COR-L47 (cell line): ENCODE measurements at regions not wholly inside any gene's neighbourhood (a gene's known extent, or its start where the extent isn't known, plus 50 kb on each side); places are given as distances from the start of the nearest gene placed in this dataset.

Source experiments
- DNase-seq: peaks from one replicate; lab custom pipeline; 2025; lab: John Stamatoyannopoulos, UW

DNA sequence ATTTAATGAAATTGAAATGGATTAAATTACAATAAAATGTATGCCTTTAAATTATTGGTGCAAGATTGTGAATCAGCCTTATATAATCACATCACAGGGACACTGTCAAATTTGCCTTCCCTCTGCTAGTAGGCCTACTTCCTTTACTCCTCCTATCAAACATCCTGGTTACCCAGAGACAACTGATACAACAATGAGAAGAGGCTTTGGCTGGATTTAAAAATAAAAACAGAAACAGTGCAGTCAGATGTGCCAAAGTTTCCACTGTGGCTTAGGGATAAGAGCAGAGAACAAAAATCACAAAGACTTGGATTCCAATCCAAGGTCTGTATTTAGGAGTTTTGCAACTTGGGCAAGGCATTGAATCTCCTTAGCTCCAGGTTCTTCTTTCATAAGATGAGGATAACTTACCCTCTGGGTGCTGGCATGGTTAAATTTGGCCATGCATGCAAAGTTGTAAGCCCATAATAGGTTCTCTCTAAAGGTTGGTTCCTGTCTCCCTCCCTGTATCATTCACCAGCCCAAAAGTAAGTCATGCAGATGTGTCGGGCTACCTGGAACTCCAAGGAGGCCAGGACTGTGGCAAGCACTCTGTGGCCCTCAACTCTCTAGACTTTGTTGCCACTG, 99.3 kb upstream of the LRATD1 start:
- no peak for DNase-seq

- DNase-seq = no peak
Observed at GRCh38 chr2:14535156-14535555, 97.4 kb upstream of the LRATD1 start.

GRCh38 chr2:14536976-14537375, 95.5 kb upstream of the LRATD1 start:
- no peak for DNase-seq

DNA sequence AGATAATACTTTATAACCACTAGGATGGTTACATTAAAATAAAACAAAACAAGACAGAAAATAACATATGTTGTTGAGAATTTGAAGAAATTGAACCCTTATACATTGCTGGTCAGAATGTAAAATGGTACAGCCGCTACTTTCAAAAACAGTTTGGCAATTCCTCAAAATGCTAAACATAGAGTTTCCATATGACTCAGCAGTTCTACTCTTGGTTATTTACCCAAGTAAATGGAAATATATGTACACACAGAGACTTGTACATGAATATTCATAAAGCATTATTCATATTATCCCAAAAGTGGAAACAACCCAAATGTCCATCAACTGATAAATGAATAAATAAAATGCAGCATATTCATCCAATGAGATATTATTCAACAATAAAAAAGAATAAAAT, 92.5 kb upstream of the LRATD1 start:
- no peak for DNase-seq

- peak; percentile 79 for DNase-seq
Observed at GRCh38 chr2:14543284-14543683, 89.2 kb upstream of the LRATD1 start.

GRCh38 chr2:14544247-14544646, 88.3 kb upstream of the LRATD1 start:
- no peak for DNase-seq

DNA sequence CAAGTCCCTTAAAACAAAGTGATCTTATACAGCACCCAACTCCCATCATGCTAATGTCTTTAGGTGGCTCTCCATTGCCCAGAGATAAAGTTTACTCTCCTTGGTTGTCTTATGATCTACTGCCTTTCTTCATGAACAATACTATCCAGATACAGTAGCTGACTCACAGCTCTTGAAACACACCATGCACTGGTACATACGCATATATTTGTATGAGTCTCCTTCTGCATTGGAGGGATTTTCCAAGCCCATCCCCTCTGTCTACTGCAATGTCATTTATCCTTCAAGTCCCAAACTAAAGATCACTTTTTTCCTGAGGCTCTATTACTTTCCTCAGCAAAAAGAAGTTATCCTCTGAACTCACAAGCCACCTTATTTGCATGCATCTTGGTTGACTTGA, 84.7 kb upstream of the LRATD1 start:
- no peak for DNase-seq

DNA sequence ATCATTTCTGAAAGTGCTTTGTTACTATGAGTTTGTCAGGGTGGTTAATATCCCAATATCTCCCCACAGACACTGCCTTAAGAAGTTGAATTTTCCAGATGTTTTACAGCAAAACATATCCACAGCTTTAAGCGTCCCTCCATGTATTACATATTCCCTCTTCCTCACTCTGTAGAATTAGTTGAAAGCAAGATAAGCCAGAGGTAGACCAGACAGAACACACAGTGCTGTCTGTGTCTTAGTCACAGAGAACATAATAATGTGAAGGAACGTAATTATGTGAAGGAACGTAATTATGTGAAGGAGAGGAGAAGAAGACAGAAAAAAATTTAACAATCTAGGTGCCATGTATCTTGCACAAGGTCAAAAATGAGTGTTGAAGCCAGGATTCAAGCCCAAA, 81.9 kb upstream of the LRATD1 start:
- no peak for DNase-seq

DNA sequence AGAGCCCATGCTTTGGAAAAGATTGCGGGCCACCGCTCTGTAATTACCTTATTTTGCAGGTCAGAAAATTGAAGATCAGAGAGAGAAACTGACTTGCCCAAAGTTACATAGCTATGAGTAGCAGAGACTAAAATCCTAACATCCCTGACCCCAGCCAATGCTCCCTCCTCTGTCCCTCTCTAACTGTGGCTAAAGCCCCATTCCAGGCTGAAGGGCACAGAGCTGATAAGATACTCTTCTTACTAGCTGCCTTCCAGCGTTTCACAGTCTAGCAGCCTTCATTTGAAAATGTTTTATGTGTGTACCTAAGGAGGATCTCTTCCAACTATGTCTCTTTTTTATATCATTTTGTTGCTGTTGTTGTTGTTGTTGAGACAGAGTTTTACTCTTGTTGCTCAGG, 81.4 kb upstream of the LRATD1 start:
- no peak for DNase-seq

DNA sequence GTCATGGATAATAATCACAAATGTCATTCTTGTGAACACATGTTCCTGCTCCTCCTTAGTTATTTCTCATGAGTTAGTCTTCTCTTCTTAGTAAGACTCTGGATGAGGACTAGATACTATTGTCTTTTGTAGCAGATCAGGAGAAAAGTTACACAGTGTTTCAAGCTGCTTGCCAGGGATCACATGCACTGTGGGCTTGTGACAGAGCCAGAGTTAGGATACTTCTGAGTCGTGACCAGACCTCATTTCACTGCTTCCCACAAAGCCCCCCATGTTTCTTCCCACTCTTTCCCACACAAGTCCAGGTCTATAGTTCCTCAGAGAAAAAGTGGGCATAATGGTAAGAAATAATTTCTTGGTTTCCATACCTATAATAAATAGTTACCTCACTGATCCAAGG, 80.2 kb upstream of the LRATD1 start:
- no peak for DNase-seq

DNA sequence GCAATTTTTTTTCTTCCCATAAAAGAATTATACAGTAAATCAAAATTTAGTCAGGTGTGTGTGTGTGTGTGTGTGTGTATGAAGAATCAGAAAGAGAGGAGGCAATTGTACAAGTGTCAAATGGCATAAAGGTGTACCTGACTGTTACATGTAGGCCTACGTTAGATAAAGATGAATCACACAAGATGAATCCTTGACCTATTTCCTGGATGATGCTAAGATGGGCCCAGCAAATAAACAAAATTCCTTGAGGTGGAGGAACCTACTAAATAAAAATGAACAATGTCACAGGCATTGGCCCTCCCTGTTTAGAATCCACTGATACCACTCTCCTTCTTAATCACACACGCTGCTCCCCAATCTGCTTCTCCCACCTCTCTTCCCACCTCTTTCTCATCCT, 79.7 kb upstream of the LRATD1 start:
- no peak for DNase-seq

DNA sequence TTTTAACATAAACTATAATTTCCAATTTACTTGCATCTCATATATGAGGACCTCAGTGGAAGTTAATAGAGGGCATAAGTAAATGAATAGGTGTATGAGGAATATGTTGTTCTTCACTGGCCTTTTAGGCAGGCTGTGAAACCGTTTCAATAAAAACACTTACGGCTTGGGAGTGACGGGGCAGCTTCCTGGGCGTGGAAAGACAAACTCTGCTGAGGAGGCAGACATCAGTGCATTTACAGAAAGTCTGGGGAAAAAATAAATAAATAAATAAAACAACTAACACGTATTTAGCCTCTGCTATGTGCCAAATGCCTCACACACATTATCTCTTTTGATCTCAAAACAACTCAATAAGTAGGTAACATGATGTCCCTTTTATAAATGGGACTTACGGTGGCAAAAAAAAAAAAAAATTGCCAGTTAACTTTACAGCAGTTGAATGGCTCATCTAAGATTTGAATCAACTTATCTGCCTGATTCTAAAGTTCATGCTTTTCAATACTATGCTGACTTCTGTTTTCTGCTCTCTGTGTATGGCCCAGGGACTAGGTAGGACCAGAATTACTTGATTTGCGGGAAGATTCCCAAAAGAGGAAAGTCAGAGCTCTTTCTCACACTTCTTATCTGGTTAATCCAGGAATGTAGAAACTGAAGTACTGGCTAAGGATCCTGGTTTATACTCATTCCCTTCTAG, 77.5 kb upstream of the LRATD1 start:
- no peak for DNase-seq

DNA sequence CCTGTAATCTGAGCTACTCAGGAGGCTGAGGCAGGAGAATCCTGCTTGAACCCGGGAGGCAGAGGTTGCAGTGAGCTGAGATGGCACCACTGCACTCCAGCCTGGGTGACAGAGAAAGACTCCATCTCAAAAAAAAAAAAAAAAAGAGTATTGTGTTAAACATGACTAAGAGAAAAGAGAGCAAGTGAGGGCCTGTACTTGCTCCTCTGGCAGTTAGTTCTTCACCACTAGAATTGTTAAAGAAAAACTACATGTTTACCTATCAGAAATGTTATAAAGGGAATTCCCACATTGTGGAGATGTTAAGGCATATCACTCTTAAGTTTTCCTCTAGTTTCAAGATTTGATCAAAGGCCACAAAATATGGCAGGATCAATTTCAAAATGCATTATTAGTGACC, 75.4 kb upstream of the LRATD1 start:
- DNase-seq = no peak

DNA sequence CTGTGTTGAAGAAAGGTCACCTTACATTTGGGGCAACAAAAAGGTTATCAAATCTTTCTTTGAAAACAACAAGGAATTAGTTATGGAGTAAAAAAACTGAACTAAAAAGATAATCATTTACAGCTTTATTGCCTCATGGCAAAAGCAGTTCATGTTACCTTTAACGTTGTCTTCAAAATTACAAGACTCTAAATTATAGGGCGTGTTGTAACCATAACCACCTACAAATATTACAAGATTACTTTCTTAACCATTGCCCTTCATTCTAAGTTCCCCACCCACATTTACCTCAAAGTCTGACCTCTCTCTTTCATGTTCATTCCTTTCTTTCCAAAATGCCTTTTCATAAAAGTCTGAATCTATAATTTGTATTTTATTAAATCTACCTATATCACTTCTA, 74.6 kb upstream of the LRATD1 start:
- no peak for DNase-seq

DNA sequence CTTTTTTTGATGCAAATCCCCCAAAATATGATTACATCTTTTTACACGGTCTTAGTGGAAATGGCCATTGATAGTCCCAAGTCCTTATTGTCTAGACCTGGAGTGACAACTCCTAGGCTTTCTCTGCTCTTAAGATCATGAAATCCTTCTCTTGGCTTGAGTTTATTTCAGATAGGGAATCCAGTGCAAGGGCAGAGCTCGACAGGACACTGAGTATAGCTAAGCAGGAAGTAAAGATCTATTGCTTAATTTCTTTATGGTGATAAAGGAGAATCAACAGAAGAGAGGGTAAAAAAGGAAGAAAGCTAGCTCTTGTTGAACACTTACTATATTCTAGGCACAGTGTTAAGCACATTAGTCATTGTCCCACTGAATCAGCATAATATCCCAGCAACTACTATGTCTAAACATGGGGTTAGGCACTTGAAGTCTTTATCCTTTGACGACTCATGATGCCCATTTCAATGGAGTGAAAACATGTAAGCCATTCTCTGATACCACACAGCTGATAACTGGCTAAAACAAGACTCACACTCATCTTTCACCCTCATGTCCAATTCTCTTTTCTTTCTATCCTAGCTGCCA, 74.1 kb upstream of the LRATD1 start:
- DNase-seq = no peak

GRCh38 chr2:14560716-14561115, 71.8 kb upstream of the LRATD1 start:
- no peak for DNase-seq

- no peak for DNase-seq
Observed at GRCh38 chr2:14563324-14563723, 69.2 kb upstream of the LRATD1 start.

DNA sequence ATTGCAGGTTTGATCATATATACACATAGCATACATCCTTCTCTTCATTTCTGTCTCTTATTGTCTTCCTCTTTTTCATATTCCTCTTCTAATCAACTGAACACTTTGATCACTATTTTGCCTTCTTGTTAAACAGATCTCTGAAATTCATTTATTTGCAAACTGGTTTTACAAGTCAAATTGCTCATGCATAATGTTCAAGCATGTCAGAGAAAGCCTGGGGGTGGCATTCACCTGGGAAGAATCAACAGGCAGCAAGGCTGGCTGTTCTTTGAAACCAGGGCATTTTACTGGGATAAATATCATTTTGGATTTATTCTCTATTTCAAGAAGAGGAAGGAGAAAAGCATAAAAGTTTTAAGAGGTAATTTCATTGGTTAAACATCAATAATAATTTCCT, 66.9 kb upstream of the LRATD1 start:
- no peak for DNase-seq

GRCh38 chr2:14567561-14567960, 65.0 kb upstream of the LRATD1 start:
- no peak for DNase-seq

DNA sequence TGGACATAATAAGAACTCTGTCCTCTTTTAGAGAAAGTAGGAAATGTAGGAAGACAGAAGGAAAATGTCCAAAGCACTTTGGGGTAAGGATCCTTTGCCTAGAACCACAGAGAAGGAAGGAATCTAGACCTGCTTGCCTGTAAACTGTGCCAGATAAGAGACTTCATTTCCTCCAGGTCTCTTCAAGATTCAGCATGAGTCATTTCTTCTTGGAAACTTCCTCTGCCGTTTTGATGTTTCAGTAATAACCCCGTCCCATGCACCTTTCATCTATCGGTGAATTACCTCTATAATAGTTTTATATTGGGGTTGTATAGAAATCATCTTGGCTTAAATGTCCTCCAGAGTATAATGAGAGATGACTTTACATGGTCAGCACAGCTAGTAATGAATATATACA, 63.2 kb upstream of the LRATD1 start:
- no peak for DNase-seq

- DNase-seq = no peak
Observed at GRCh38 chr2:14572633-14573032, 59.9 kb upstream of the LRATD1 start.

DNA sequence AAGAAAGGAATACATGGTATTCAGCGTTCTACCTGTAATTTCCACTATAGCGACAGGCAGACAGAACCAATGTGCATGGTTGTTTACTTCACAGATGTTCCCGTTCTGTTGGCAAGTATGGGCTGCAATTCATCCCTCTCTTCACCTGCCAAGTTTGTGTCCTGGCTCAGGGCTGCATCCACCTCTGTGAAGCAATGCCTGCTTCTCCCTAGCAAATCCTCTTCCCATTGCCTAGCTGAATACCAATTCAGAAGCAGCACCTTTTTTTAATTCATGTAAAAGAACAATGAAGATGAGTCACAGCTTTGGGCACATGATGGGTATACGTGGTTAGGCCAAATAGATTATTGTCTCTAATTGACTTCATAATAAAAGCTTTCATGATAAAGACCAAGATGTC, 54.7 kb upstream of the LRATD1 start:
- no peak for DNase-seq
